HCEC 1CT (cell line): ENCODE measurements at regions not wholly inside any gene's neighbourhood (a gene's known extent, or its start where the extent isn't known, plus 50 kb on each side); places are given as distances from the start of the nearest gene placed in this dataset.
"Not testable (repeated sequence)": the region's sequence is repeated elsewhere in the genome, so short reads cannot be mapped to it uniquely, and the experiment has no call there.

Experiments
- DNase-seq: peaks from one replicate; pipeline ENCODE4 v3.0.0-alpha.2; 2017

DNA sequence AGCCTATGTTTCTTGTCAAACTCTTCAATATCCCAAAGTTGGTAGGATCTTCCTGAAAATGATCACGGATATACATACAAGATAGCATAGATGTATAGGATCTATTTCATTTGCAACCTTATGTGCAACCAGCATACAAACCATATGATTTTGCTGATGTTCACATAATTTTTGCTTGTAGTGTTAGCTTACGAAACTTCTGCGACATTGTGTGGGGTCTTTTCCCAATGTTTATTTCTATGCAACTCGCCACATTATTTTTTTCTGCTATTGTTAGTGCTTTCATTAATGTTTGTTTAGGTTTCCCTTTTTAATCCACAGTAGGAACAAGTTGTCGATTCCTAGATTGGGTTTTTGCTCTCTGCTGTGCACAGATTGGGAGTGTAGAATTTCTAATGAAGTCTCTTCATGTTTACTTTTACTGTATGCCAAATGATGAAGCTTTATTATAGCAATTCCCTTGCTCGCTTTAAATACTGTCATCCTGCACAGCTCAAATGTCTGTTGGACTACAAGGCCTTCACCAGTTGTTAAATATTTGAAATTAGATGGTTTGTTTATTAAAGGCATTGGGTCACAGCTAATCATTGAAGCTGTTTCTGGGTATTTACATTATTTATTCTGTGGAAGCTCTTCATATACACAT is 257.6 kb upstream of the PCDH7 start:
- no peak for DNase-seq

DNA sequence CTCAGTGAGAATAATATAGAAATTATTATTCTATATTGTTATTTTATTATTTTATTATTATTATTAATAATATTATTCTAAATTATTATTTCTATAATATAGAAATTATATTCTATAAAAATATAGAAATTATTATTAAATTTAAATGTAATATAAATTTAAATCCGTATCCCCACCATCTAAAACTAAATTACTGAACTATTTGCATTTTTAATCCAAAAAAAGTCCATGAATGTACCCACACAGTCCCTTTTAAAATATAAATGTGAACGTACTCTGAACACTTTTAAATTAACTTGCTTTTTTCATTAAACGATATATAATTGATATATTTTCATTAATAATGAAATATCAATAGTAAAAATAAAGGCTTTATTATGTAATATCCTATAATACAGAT is 248.3 kb upstream of the PCDH7 start:
- no peak for DNase-seq

DNA sequence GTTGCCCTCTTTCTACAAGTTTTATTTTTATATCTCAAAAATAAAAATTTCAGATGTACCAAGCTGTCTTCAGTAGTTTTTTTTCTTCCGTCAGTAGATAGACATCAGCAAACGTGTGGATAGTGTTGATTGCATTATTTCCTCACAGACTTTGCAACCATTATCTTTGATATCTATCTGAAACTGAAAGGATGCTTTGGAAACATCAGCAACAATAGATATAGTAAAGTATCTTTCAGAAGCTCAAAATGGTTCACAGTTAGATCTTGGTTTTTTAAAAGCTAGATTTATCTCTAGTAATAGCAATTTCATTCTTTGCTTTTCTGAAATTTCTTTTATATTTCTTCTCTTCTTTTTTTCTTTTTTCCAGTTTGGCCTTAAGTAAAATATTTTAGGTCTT is 246.9 kb upstream of the PCDH7 start:
- no peak for DNase-seq

DNA sequence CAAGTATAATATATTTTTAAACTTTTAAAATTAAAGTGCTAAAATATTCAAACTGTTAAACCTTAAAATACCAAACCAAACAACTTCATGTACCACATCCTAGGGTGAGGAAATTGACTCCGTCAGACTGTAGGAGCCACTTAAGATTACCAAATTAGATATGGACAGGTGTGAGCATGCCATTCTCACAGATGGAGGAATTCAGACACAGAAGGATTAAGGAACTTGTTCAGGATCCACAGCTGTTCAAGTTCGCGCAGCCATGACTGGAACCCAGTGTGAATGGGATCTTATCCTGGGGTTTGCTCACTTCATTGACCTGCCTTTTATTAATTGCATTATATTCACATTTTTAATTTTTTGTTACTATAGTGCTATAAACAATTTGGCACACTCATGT is 224.9 kb upstream of the PCDH7 start:
- no peak for DNase-seq

DNA sequence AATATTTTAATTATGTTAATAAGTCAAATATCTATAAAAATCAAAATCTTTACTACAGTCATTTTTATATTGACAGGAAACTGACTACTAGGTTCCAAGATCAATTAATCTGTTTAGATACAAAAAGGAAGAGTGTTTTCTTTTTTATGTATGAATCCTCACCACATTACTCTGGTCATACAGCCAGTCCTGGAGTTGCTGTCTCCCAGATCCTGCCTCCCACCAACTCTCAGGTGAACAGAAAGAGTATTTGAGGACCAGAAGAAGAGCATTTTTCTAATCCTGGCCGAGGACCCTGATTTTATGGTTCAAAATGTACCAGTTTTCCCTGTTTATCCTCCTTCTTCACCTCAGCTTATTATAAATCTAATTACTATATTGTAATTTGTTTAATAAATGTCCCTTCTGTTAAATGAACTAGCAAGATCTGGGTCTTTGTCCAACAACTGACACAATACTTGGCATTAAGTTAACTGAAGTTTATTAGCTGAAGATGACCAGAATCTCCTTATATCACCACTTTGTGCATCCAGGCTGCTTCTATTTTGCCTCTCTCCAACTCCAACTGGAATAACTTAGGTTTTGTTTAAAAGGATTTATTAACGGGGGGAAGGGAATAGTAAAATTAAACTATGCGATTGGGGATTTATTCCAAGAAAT is 224.4 kb upstream of the PCDH7 start:
- no peak for DNase-seq

DNA sequence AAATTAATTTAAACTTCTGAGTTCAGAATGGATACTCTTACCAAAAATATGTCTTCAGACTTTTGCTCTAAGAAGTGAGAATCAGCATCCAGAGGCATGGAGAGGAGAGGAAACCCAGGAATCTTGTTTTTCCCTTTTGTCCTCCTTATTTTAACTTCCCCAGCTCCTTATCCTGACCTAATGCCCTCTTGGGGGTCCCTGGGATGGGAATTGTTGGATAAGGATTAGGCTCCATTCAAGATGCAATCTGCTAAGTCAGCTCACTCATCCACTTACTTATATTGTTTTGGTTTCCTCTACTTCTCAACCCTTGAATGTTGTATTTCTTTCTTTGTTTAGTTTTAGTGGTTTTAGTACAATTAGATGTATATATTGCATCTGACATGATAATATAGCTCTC is 208.4 kb upstream of the PCDH7 start:
- no peak for DNase-seq

DNA sequence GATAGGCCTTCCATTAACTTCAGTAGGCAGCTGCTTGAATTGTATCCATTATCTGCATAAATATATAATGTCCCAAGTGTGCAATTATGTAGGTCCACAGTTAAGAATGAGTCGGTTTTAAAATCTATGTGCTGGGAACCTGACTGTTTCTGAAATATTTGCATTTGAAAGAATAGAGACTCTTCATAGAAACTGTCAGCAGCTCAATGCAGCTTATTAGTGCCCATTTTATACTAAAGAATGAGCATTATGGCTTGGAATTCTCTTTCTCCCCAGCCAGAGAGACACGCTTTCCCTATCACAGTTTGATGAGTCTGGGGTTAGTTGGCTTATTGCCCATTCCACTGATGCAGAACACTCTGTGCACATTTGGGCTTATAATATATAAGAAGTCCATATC is 202.0 kb upstream of the PCDH7 start:
- no peak for DNase-seq

DNA sequence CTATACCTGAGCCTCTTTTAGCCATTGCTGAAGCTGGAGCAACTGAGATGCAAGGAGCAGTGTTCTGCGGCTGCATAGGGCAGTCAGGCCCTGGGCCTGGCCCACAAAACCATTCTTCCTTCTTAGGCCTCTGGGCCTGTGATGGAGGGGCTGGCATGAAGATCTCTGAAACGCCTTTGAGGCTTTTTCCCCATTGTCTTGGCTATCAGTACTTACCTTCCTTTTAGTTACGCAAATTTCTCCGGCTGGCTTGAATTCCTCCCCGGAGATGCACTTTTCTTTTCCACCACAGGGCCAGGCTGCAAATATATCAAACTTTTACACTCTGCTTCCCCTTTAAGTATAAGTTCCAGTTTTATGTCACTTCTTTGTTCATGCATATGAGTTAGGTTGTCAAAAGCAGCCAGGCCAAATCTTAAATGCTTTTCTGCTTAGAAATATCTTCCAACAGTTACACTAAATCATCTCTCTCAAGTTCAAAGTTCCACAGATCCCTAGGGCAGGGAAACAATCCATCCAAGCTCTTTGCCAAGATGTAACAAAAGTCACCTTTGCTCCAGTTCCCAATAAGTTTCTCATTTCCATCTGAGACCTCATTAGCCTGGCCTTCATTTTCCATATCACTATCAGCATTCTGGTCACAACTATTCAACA is 194.4 kb upstream of the PCDH7 start:
- DNase-seq: no peak

DNA sequence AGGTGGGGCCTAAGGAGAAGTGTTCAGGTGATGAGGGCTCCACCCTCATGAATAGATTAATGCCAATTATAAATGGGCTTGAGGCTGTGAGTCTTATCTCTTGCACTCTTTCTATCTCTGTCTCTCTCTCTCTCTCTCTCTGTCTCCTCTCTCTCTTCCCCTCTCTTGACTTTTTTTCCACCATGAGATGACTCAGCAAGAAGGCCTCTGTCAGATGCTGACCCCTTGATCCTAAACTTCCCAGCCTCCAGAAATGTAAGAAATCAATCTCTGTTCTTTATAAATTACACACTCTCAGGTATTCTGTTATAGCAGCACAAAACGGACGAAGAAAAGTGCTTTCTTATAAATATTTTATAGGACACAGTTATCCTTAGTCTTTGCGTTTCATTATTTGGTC is 184.9 kb upstream of the PCDH7 start:
- no peak for DNase-seq

DNA sequence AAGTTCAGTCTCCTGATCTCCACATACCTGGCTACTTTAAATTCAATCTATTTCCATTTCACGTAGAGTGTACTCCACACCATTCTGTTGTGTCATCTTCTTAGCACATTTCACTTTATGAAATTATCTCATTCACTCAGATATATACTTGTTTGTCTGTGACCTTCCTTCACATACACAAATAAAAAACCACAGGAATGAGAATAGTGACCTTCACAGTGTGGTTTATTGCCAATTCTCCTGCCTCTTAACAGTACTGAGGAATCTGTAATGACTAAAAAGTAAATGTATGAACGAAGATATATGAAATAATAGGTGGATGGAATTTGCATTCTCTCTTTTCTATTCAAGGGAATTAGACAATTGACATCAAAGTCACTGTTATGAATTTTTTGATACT is 183.9 kb upstream of the PCDH7 start:
- no peak for DNase-seq

DNA sequence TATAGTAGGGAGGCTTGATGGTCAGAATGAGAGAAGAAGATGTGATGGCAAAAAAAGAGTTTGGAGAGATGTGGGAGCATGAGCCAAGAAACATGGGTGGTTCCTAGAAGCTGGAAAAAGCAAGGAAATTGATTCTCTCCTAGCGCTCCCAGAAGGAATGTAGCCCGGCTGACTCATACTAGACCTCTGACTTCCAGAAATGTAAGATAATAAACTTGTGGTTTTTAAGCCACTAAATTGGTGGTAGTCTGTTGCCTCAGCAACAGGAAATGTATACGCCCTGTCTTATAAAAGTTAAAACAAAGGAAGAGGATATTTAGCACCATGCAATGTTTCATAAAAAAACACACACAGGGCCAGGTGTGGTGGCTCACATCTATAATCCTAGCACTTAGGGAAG is 182.7 kb upstream of the PCDH7 start:
- DNase-seq: peak; percentile 44

DNA sequence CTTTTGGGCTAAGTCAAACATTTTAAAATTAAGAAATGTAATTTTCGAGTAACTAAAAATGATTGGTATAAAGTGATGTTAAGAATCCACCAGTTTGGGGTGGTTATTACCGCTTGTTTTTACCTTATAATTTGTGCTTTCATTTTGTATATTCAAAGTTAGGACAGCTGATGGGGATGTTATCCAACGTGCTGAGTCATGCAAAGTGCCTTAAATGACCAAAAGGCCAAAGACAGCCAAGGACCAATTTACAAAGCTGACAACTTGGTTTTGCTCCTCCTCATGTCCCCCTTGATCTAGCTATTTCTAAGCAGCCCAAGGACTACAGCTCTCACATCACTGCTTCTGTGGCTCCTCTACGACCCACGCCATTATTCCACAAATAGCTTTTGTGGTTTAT is 181.4 kb upstream of the PCDH7 start:
- DNase-seq: no peak

DNA sequence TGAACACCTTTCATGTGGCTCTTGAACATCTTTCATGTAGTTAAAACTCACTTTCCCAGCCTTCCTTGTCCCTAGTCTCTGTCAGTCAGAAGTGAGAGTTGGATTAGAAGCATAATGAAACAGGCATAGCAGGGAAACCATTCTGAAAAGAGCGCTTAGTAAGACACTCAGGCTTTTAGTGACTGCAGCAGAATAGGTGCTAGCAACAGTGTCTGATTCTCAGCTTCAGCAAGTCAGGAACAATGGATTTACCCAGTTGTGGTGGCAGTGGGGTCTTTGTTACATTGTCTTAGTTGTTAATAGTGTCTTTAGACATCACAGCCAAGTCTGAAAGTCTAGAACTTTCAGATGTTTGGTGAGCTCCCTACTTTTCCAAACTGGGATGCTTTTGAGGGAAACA is 177.1 kb upstream of the PCDH7 start:
- DNase-seq: no peak

DNA sequence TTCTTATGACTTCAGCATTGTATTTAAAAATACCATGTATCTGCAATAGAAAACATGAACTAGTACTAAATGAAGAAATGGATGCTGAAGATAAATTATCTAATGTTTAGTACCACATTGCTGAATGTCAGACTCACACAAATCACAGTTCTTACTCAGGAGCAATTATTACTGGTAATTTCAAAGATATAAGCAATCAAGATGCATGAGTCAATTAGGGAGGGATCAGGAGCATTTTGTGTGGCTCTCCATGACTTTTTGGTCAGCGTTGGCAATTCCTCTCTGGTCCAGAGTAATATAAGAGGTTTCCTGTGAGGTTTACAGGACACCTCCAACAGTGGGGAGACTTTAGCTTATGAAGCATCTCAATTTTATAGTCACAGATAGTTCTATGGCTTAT is 167.0 kb upstream of the PCDH7 start:
- no peak for DNase-seq

DNA sequence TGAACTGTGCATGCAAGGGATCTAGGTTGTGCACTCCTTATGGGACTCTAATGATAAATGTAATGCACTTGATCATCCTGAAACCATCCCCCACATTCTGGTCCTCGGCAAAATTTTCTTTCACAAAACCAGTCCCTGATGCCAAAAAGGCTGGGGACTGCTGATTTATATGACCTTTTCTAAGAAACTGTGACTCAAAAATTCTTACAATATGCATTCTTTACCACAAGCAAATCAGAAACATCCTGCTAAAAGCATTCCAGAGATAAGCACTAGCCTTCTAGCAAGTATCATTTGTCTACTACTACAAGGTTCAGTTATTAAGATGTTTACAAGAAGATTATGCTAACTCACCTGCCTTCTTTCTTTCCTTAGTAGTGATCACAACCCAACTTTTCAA is 166.5 kb upstream of the PCDH7 start:
- no peak for DNase-seq

DNA sequence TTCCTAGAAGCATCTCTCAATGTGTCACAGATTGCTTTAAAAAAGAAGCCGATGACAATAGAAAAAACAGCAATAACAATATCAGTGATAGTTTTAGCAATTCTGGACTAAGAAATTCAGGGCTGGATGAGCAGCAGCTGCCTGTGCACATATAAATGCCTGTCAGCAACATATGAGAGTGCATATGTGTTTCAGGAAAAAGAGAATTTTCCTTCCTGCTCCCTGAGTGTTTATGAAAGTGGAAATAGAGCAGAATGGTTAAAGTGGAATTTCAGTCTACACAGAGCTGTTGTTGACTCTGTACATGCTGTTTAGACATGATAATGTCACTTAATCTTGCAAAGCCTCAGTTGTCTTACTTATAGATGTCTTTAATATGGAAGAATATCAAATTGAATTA is 164.4 kb upstream of the PCDH7 start:
- DNase-seq: no peak

DNA sequence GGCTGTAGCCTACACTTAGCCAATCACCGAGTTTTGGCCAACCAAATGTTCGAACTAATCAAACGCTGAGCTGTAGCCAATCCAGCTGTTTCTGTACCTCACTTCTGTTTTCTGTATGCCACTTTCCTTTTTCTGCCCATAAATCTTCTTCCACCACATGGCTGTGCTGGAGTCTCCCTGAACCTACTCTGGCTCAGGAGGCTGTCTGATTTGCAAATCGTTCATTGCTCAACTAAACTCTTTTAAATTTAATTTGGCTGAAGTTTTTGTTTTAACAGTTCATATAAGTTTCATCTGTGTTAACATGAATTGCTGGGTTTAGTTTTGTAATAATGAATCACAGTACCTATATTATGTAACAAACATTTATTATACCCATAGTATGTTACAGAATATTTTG is 160.7 kb upstream of the PCDH7 start:
- no peak for DNase-seq

DNA sequence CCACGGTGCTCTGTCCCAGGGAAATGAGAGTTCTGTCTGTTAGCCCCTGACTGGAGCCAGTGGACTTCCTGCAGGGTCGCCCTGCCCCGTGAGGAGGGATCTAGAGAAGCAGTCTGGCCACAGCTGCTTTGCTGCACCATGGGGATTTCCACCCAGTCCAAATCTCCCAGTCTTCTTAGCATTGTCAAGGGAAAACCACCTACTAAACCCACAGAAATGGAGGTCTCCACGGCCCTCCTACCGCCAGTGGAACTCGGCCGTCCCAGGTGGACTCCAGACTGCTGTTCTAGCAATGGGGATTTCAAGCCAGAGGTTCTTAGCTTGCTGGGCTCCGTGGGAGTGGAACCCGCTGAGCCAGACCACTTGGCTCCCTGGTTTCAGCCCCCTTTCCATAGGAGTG is 133.3 kb upstream of the PCDH7 start:
- no peak for DNase-seq

DNA sequence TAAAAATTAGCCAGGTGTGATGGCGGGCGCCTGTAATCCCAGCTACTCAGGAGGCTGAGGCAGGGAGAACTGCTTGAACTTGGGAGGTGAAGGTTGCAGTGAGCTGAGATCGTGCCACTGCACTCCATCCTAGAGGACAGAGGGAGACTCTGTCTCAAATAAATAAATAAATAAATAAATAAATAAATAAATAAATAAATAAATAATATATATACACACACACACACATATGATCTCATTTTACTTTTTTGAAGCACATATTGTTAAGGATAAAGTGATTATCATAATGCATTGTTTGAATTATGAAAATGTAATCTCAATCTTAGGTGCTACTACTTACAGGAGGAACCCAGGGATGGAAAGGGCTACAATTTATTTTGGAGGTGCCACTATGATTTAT is 130.5 kb upstream of the PCDH7 start:
- not testable (repeated sequence) for DNase-seq

DNA sequence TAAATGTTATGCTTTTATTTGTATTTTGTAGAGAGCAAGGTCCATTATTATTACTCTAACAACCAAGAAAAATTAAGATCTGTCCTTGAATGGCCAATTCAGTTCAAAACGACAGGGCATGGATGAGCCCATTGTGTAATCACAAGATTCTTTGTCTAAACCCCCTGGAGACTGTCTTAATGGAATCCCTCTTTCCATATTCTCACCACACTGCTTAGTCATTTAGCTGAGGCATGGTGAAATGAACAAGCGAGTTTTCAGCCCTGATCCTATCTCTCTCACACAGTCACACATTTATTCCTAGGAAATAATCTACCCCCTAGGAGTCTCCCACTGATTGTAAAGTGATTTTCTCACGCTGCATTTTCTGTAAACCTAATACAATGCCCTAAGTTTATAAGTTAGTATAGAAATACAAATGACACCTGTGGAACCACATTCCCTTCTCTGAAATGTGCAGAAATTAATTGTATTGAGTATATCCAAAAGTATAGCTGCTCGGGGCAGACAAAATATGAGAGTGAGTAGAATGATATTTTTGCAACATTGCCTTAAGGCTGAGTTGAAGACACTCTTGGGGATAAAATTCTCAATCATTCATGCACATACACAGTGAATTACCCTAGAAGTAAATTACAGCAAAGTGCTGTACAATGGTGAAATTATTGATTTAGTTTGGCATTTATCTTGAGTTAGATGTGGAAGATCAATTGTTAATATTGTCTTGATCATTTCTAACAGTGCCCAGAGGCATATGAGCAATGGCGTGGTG is 119.7 kb upstream of the PCDH7 start:
- DNase-seq: no peak

DNA sequence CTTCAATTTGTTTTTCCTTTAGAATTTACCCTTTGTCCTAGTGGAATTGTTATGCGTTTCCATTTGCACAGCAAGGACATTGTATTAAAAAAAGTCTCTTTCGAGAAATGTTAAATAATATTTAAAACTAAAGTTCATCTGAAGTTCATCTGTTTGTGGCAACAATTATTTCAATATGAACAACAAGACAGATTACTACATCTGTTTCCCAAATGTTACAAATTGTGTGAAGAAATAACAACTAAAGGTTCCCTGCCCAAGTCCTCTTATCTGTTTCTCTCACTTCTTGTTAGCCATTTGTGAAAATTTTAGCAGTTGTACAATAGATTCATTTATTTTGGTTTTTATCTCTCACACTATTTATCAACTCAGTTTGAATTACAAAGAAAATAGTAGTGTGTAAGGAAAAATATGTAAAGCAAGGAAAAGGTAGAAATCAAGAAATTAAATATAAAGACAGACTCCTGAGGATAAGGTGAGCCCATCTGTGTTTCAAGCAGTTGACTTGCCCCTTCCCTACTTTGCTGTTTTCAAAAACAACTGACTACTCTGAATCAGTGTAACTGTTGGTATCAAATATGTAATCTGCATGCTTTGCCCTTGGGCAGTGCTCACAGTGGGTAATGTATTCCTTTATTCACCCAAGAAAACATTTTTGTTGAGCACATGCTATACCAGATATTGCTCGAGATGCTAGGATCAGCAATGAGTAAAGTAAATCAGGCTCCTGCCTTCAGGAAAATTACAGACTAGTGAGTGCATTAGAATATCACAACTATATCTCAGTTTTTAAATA is 118.9 kb upstream of the PCDH7 start:
- no peak for DNase-seq

DNA sequence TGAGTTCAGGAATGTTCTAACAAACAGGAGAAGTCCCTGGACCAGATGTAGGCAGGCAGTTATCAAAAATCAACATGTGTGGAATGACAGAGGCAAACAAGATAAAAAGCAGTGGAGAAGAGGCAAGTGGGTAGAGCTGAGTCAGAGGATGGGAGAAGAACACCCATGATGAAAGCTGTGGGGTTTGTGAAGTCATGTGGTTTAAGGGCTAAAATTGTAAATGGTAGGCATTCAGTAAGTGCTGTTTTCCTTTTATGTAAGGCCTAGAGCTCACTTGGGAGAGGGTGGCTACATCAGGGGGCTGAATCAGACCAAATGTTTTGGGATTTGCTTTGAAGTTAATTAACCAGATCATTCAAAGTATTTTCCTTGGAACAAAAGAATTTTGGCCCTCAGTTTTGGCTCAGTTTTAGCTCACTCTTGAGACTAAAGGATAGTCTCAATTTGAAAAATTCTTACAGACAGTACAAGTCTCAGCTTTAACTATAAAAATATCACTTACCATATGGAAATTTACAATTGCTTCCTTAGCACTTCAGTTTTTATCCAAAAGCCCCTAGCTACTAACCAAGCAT is 114.5 kb upstream of the PCDH7 start:
- no peak for DNase-seq

DNA sequence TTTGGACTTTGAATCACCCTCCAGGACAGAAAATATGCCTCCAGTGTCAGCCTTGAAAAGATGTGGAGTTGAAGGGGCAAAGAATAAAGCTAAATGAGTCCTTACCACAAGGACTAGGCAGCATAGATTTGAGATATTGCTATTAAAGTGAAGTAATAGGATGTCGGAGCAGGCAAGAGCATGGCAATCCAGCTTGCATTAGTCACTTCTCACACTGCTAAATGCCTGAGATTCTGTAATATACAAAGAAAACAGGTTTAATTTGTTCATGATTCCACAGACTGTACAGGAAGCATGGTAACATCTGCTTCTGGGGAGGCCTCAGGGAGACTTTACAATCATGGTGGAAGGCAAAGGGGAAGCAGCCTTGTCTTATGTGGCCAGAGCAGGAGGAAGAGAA is 109.8 kb upstream of the PCDH7 start:
- no peak for DNase-seq
